ENCODE measurements at regions not wholly inside any gene's neighbourhood (a gene's known extent, or its start where the extent isn't known, plus 50 kb on each side); places are given as distances from the start of the nearest gene placed in this dataset.
"Not testable (repeated sequence)": the region's sequence is repeated elsewhere in the genome, so short reads cannot be mapped to it uniquely, and the experiment has no call there.

DNA sequence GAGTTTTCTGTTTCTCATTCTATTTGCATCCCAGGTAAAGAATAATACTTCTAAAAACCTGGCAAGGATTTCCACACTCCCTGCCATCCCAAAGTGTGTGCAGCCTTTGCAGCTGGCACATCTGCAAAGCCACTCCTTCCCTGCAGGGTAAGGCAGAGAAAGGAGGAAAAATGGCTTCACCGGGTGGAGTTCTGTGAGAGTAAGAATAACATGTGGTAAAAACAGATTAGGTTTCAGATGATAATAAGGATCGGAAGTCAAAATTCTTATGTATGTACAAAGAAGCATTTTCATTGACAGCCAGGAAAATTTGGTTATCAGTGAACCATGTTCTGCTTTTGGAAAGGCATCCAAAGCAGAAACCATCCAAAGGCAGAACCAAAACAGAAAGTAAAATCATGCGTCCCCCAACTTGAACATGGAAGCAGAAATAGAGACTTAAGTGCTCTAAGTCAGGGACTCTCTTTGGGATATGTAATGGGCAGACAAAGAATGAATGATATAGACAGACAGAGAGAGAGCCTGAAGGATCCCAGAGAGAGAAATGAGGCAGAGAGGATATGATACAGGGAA is 192.6 kb upstream of the CCDC196 start:
- no peak for FAIRE-seq

DNA sequence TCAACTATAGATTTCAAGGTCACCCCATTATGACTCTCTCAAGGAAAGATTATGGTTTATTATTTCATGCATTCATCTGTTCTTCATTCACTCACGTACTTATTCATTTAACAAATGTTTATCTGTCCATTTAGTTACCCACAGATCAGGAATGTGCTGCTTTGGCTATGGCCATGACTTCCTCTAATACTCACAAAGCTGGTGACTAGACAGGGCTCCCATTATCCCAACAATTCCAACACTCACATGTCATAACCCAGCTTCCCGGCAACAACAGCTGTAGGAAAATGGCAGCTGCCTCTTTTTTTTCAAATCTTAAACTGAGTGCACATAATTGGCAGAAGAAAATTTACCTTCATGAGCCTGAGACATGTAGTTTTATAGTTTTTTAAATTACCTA is 190.8 kb upstream of the CCDC196 start:
- FAIRE-seq: no peak

DNA sequence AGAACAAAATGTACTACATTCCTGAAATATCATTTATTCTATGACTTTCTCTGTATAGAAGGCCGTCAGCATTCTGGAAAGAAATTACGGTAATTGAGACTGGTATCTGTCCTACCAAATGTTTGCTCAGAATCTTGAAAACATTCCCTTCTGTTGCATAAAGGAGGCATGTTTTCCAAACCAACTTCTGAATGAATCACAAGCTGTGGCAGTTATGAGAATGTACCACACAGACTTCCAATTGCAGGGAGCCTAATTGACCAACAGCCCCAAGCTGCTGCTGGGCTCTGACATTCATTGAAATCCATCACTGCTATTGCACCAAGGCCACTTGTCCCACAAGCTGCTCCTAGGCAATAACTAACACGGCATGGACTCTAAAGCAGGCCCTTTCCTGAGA is 185.3 kb upstream of the CCDC196 start:
- FAIRE-seq: no peak

DNA sequence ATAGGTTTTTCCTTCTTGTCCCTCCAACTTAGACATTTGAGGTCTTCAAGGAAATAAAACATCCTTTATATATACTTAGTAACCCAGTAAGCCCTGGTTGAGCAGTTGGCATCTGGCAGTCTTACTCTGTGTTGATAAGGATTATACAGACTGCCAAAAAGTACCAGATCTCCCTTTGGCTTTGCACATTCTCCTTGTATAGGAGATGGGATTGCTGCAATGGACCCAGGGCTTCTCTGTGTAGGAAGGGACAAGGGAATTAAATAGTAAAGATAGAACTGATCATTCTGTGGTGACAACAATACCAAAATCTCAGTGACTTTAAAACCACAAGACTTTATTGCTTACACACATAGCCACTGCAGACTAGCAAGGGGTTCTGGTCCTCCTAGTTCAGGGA is 180.1 kb upstream of the CCDC196 start:
- no peak for FAIRE-seq

DNA sequence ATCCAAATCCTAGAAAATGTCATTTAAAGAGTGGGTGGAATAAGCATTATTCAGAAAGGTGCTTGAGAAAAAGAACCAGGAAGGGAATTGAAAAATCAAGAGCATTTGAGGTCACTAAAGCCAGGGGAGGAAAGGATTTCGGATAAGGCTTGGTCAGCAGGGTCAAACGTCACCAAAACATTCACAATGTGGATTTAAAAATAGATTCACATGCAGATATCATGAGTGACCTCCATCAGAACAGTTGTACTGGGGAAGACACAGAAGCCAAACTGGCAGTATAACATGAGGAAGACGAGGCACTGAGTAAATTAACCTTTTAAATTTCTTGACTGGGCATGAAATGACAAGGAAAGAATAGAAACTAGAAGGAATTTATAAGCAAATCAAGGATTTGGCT is 175.1 kb upstream of the CCDC196 start:
- FAIRE-seq: no peak

DNA sequence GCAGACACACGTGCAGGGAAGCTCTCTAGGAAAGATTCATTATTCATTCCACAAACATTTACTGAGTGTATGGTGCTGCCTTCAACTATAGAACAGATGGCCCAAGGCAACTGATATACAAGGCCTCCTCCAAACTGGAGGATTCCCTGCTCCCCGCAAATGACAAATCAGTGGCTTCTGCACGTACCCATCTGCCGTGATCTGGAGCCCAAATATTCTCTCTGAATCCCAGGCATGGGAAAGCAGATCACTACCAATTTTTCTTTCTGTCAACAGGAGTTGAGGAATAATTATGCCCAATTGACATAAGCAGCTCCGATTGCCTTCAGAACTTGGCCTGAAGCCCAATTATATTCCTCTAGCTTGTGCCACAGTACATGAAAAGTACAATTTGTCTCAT is 174.2 kb upstream of the CCDC196 start:
- FAIRE-seq: no peak

DNA sequence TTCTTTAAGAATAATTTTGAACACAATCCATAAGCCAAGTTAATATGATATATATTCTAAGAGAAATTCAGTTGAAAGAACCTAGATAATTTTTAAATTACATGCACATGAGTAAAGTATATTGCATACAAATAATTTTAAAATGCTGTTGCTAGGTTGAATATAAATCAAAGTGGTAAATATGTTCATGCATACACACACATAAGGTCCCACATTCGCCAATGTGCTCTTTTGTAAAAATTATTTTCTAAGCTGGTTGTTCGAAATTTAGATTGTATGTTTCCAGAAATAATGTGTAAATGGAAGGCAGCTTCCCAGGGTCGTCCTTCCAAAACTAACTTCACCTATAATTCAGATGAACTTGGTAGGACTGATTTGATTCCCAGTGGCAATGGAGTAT is 173.7 kb upstream of the CCDC196 start:
- no peak for FAIRE-seq

DNA sequence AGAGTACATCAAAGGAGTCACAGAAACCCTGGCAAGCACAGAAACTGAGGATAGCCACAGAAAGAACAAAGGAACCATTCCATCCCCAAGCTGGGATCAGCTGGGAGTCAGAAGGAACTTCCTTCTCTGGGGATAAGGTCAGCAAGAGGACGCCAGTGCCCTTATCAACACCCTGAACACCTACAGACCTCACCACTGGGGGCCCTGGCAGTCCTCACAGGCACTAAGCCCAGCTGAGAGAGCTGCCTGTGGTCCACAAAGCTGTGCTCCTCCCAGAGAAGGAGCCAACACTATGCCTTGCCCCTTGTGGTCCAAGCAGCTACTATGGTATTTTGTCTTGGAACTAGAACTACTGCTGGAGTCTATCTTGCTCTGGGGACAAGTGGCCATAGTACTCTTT is 171.1 kb upstream of the CCDC196 start:
- no peak for FAIRE-seq

DNA sequence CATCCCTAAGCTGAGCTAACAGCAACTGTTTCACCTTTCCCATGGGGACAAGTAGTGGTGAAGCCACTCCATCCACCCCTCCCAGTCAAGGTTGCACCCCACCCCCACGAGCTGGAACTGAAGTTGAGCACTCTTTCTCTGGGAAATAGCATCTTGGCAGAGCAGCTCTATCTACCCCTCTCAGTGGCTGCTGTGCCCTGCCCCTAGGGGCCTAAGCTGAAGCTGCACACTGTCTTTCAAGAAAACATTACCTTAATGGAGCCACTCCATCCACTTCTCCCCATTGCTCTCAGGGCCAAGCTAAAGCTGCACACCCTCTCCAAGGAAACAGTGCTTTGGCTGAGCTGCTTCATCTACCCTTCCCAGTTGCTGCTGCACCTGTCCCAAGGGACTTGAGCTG is 170.6 kb upstream of the CCDC196 start:
- no peak for FAIRE-seq

DNA sequence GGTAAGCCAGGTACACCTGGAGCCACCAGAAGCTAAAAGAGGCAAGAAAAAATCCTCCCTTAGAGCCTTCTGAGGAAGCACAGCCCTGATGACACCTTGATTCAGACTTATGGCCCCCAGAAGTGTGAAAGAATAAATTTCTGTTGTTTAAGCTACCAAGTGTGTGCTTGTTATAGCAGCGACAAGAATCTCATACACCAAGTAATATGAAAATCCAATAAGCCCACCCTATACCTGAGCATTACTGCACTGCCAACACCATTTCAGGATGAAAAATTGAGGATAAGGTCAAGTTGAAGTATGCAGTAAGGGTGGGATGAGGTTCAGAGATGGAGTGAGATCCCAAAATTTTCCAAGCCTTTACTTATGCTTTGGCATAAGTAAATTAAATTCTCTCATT is 163.6 kb upstream of the CCDC196 start:
- no peak for FAIRE-seq

DNA sequence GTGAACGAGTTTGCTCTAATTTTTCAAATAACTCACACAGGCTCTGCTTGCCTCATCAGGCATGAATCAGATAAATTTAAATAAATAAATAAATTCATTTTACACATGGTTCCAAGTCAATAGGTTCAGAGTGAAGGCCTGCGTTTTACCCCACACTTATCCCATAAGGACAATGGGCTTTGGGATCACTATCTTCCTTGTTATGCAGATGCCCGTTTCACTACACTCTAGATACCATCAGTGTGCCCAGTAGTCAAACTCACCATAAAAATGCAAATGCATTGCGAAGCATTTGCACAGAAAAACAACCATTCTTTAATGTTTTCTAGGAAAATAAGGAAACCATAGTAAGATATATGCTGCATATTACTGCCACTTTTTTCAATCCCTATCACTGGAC is 155.9 kb upstream of the CCDC196 start:
- no peak for FAIRE-seq

DNA sequence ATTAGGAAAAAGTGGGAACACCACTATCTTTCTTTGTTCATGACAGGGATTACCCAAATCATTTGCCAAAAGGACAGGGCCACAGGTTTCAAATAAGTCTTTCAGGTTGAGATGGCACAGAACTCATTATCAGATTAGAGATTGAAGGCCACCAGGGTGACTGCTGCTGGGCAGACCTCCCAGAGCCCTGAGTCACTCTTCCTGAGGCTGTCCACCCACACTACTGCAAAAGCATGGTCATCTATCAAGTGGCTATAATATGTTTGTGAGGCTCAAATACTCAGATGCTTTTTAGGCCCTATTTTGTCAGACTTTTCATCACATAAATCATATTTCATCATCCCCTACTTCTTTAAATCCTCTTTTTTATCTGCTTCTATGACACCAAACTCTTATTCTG is 155.3 kb upstream of the CCDC196 start:
- FAIRE-seq: no peak

DNA sequence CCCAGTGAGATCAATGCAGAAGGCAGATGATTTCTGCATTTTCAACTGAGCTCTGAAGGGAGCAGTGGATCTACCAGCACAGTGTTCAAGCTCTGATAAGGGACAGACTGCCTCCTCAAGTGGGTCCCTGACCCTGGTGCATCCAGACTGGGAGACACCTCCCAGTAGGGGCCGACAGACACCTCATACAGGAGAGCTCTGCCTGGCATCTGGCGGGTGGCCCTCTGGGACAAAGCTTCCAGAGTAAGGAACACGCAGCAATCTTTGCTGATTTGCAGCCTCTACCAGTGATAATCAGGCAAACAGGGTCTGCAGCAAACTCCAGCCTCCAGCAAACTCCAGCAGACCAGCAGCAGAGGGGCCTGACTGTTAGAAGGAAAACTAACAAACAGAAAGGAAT is 152.9 kb upstream of the CCDC196 start:
- not testable (repeated sequence) for FAIRE-seq

DNA sequence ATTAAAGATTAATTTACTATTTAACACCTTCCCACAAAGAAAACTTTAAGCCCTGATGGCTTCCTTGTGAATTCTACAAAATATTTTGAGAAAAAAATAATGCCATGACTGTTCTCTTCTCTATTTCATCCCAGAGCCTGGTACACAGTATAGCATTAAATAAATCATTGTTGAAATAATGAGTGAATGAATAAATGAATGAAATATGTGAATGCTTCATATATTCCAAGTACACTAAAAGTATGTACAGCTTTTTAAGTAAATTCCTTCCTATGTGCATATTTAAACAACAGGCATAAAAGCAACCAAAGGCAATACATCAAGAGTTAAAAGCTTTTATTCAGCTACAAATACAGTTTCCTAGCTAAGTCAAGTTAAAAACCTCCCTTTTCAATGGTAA is 144.9 kb upstream of the CCDC196 start:
- no peak for FAIRE-seq

DNA sequence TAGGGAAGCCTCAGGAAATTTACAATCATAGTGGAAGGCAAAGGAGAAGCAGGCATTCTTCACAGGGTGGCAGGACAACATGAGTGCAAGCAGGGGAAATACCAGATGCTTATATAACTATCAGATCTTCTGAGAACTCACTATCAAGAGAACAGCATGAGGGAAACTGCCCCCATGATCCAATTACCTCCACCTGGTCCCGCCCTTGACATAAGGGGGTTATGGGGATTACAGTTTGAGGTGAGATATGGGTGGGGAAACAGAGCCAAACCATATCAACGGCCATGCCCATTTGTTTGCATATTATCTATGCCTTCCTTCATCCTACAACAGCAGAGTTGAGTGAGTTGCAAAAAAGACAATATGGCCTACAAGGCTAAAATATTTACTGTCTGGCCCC is 140.2 kb upstream of the CCDC196 start:
- FAIRE-seq: no peak

DNA sequence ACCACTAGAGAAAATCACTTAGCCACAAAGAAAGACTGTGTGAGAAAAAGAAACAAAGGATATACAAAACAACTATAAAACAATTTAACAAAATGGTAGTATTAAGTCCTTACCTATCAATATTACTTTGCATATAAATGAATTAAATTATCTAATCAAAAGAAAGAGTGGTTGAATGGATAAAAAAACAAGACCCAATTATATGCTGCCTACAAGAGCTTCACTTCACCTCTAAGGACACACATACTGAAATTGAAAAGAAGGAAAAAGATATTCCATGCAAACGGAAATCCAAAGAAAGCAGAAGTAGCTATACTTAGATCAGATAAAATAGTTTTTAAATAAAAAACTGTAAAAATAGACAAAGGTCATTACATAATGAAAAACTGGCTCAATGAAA is 134.9 kb upstream of the CCDC196 start:
- FAIRE-seq: no peak

DNA sequence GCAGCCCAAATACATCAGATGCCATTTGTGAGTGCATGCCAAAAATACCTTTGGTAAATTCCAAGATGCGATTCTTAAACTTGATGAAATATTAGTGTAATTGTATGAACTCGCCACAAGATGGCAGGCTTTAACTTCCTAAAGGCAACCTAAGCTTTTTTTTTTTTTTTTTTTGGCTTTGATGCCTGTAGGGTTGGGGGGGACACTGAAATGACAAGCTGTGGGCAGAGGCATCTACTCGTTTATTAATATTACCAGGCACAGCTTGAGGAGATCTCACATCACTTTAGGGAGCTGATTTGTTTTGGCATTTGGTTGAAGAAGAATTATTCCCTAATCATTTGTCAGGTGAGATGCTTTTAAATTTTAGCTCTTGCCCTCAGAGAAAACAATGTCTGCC is 126.7 kb upstream of the CCDC196 start:
- FAIRE-seq: peak; percentile 53

DNA sequence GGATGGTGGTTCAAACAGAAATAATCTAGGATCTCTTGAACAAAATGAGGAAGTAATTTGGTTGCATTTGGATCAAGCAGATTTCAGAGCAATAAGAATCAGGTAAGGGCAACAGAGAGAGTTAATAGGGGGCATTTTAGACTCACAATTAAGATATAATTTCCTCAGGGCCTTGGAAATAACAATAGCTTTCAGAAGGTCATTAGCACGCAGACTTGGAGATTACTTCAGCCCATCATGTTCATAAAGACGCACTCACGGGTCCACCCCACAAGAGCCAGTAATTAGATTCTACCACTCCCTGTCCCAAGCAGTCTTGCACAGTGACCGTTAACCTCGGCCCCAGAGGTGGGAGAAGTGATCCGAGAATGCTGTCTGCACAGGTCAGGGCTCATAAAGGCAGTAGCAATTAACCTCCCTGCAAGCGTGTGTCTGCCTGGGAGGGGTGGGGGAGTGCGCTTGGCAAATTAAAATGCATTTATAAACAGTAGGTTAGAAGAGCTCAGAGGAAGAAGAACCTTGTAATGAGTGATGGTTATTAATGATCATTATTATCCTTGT is 125.7 kb upstream of the CCDC196 start:
- FAIRE-seq: no peak

DNA sequence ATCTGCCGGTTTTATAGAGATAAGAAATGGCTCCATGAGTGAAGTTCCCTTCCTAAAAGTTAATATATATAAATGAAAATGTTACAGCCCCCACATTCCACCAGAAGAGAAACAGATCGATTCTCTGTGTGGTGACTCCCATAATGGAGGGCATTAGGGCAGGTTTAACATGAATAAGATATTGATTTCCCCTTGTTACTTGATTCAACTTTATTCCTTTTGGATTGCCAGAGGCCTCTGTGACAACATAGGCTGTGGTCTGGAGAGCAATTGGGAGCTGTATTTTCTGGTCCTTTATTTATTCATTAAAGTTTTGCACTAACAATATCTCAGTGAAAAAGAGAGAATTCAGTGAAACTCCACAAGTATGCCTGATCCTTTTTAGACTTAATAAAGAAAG is 125.2 kb upstream of the CCDC196 start:
- no peak for FAIRE-seq

DNA sequence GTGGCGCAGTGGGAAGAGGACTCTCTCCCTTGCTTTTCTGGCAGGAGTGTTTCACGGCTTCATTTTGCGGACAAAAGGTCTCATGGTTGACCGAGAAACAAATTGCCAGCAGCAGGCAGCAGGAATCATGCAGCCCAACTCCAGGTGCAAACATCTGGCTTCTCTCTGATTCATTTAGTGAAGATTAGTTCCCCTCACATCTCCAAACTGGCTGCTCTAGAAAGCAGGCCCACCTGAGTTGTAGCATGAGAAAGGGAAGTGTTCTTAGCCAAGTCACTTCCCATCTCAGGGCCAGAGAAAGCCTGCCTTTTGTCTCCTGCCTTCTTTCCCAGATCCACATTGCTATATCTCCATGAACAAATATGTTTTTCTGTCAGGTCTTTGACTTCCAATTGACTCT is 120.8 kb upstream of the CCDC196 start:
- no peak for FAIRE-seq

DNA sequence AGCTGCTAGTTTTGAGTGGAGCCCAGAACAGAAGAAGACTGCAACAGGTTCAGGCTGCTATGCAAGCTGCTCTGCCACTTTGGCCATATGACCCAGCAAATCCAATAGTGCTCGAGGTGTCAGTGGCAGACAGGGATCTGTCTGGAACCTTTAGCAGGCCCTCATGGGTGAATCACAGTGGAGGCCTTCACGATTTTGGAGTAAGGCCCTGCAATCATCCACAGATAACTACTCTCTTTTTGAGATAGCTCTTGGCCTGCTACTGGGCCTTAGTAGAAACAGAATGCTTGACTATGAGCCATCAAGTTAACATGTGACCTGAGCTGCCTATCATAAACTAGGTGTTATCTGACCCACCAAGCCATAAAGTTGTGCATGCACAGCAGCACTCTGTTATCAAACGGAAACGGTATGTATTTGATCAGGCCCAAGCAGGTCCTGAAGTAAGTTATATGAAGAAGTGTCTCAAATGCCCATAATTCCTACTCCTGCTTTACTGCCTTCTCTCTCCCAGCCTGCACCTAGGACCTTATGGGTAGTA is 116.9 kb upstream of the CCDC196 start:
- FAIRE-seq: no peak

DNA sequence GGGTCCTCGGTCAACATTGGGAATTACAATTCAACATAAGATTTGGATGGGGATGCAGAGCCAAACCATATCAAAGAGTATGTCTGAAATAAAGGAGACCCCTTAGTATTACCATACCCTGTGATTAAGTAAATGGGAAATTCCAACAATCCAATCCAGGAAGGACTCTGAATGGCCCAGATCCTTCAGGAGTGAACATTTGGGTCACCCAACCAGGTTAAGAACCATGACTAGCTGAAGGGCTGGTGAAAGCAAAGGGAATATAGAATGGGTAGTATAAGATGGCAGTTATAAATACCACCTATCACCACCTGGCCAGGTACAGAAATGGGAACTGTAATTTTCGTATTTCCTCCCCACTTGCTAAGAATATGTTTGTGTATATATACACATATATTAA is 114.4 kb upstream of the CCDC196 start:
- no peak for FAIRE-seq

DNA sequence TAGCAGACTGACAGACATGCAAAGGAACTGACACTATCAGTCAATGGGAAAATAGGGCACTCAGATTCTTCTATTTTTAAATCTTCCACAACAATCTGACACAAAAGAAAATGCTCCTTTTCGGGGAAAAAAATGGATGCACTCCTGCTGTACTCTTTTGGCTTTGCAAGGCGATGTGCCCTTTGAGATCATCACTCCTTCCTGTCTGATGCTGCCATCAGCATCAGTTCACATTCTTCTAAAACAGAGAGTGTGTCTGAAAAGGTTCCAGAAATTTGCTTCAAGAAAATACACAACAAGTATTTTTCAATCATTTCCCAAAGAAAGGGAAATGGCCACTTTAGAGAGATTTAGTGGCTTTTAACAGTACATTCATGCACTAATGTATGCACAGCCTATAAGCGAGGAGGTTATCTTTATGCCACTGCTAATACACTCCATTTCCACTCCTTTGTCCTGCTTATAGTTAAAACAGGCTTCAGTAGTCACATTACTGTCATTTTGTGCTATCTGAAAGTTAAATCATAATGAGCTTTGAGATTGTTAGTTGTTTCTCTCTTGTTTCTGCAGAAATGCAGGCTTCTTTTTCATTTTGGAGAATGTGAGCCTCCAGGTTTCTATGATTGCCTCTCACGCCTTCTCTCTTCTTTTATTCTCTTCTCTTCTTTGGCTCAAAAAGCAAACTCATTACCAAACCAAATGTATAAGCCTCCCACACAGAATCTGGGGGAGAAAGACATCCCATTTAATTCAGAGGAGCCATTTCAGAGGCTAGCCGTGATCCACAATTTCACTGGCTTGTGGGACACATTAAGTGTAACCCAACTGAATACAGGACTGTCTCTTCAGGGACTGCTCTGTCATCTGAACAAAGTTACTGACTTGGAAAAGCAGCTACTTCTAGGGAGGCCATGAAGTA is 110.9 kb upstream of the CCDC196 start:
- FAIRE-seq: no peak

DNA sequence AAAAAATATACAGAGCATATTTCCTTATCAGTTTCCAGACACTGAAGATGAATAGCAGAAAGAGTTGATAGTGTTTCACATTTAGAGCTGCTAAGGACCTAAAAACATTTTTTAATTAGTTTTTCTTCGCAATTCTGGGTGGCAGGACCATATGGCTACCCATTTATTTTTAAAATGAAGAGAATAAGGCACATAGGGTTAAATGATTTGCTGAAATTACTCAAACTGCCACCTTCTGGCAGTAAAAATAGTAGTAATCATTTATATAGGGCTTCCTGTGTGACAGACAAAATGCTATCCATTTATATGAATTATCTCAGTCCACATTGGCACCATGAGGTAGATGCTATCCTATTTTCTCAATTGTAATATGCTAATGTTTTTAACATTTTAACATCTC is 108.6 kb upstream of the CCDC196 start:
- no peak for FAIRE-seq

Measured in endometrium (tissue), 2 donors.